ENCODE measurements at regions not wholly inside any gene's neighbourhood (a gene's known extent, or its start where the extent isn't known, plus 50 kb on each side); places are given as distances from the start of the nearest gene placed in this dataset.
"Not testable (repeated sequence)": the region's sequence is repeated elsewhere in the genome, so short reads cannot be mapped to it uniquely, and the experiment has no call there.

GRCh38 chr5:13201022-13201421 lies 743.5 kb downstream of the DNAH5 start:
- H3K4me1 ChIP-seq (ENCODE audit: control extremely low read depth in 1 of 4, control insufficient read depth in 4 of 4, insufficient read depth in 4 of 4, low read length in 3 of 4), result no peaks in the 10 kb centered on the region
- no peak overlapping the region for H3K27ac ChIP-seq (ENCODE audit: insufficient read depth in 1 of 2, low read depth in 1 of 2, low read length in 2 of 2, poor library complexity in 1 of 2, severe bottlenecking in 2 of 2)
- WGBS (ENCODE audit: insufficient coverage), result no CpG with 5 or more reads among the region's 6 CpGs
- no peaks in the 10 kb centered on the region for H3K27me3 ChIP-seq (replicated peaks in 2 of 5; ENCODE audit: control insufficient read depth in 4 of 5, insufficient read depth in 5 of 5, low read length in 4 of 5)
- POLR2A ChIA-PET, result no interaction called here
- CTCF ChIA-PET, result no interaction called here
- H3K9me3 ChIP-seq (ENCODE audit: control extremely low read depth in 1 of 5, control insufficient read depth in 4 of 5, insufficient read depth in 2 of 5, low read depth in 1 of 5, low read length in 4 of 5), result peaks cover 0 to 6% (median 0%) of the 10 kb centered on the region in 5 experiments
- H3K36me3 ChIP-seq (ENCODE audit: control insufficient read depth in 4 of 4, insufficient read depth in 4 of 4, low read length in 3 of 4), result no peaks in the 10 kb centered on the region
- no peak overlapping the region for H3K4me3 ChIP-seq (ENCODE audit: control insufficient read depth in 1 of 7, extremely low read depth in 1 of 7, insufficient read depth in 4 of 7, low read depth in 2 of 7, low read length in 6 of 7)
- DNase-seq, result no peak

GRCh38 chr5:13198226-13198625 lies 746.3 kb downstream of the DNAH5 start:
- CTCF ChIA-PET; H3K27ac ChIP-seq (ENCODE audit: insufficient read depth in 1 of 2, low read depth in 1 of 2, low read length in 2 of 2, poor library complexity in 1 of 2, severe bottlenecking in 2 of 2); DNase-seq; H3K27me3 ChIP-seq (replicated peaks in 2 of 5; ENCODE audit: control insufficient read depth in 4 of 5, insufficient read depth in 5 of 5, low read length in 4 of 5); H3K36me3 ChIP-seq (ENCODE audit: control insufficient read depth in 4 of 4, insufficient read depth in 4 of 4, low read length in 3 of 4); H3K4me1 ChIP-seq (ENCODE audit: control extremely low read depth in 1 of 4, control insufficient read depth in 4 of 4, insufficient read depth in 4 of 4, low read length in 3 of 4); H3K4me3 ChIP-seq (ENCODE audit: control insufficient read depth in 1 of 7, extremely low read depth in 1 of 7, insufficient read depth in 4 of 7, low read depth in 2 of 7, low read length in 6 of 7); H3K9me3 ChIP-seq (ENCODE audit: control extremely low read depth in 1 of 5, control insufficient read depth in 4 of 5, insufficient read depth in 2 of 5, low read depth in 1 of 5, low read length in 4 of 5); POLR2A ChIA-PET: not testable (repeated sequence)
- 100% methylated on average over 2 of the region's 2 CpGs for WGBS (ENCODE audit: insufficient coverage)

GRCh38 chr5:13189532-13189931 lies 755.0 kb downstream of the DNAH5 start:
- H3K36me3 ChIP-seq (ENCODE audit: control insufficient read depth in 4 of 4, insufficient read depth in 4 of 4, low read length in 3 of 4), result no peaks in the 10 kb centered on the region
- H3K4me3 ChIP-seq (ENCODE audit: control insufficient read depth in 1 of 7, extremely low read depth in 1 of 7, insufficient read depth in 4 of 7, low read depth in 2 of 7, low read length in 6 of 7), result no peak overlapping the region
- POLR2A ChIA-PET, result no interaction called here
- H3K9me3 ChIP-seq (ENCODE audit: control extremely low read depth in 1 of 5, control insufficient read depth in 4 of 5, insufficient read depth in 2 of 5, low read depth in 1 of 5, low read length in 4 of 5), result no peaks in the 10 kb centered on the region
- WGBS (ENCODE audit: insufficient coverage), result 84% methylated on average over 4 of the region's 4 CpGs
- H3K4me1 ChIP-seq (ENCODE audit: control extremely low read depth in 1 of 4, control insufficient read depth in 4 of 4, insufficient read depth in 4 of 4, low read length in 3 of 4), result peaks cover 0 to 10% (median 7%) of the 10 kb centered on the region in 4 experiments
- H3K27me3 ChIP-seq (replicated peaks in 2 of 5; ENCODE audit: control insufficient read depth in 4 of 5, insufficient read depth in 5 of 5, low read length in 4 of 5), result no peaks in the 10 kb centered on the region
- no peak for DNase-seq
- no peak overlapping the region for H3K27ac ChIP-seq (ENCODE audit: insufficient read depth in 1 of 2, low read depth in 1 of 2, low read length in 2 of 2, poor library complexity in 1 of 2, severe bottlenecking in 2 of 2)
- CTCF ChIA-PET, result no interaction called here

- no peaks in the 10 kb centered on the region for H3K36me3 ChIP-seq (ENCODE audit: control insufficient read depth in 4 of 4, insufficient read depth in 4 of 4, low read length in 3 of 4)
- CTCF ChIA-PET, result no interaction called here
- H3K4me3 ChIP-seq (ENCODE audit: control insufficient read depth in 1 of 7, extremely low read depth in 1 of 7, insufficient read depth in 4 of 7, low read depth in 2 of 7, low read length in 6 of 7), result no peak overlapping the region
- no peaks in the 10 kb centered on the region for H3K9me3 ChIP-seq (ENCODE audit: control extremely low read depth in 1 of 5, control insufficient read depth in 4 of 5, insufficient read depth in 2 of 5, low read depth in 1 of 5, low read length in 4 of 5)
- H3K27me3 ChIP-seq (replicated peaks in 2 of 5; ENCODE audit: control insufficient read depth in 4 of 5, insufficient read depth in 5 of 5, low read length in 4 of 5), result no peaks in the 10 kb centered on the region
- POLR2A ChIA-PET, result no interaction called here
- H3K4me1 ChIP-seq (ENCODE audit: control extremely low read depth in 1 of 4, control insufficient read depth in 4 of 4, insufficient read depth in 4 of 4, low read length in 3 of 4), result peaks cover 0 to 10% (median 7%) of the 10 kb centered on the region in 4 experiments
- DNase-seq, result no peak
- H3K27ac ChIP-seq (ENCODE audit: insufficient read depth in 1 of 2, low read depth in 1 of 2, low read length in 2 of 2, poor library complexity in 1 of 2, severe bottlenecking in 2 of 2), result no peak overlapping the region
These were observed 756.1 kb downstream of the DNAH5 start for GRCh38 chr5:13188371-13188770.

GRCh38 chr5:13187186-13187585 lies 757.3 kb downstream of the DNAH5 start:
- H3K27ac ChIP-seq (ENCODE audit: insufficient read depth in 1 of 2, low read depth in 1 of 2, low read length in 2 of 2, poor library complexity in 1 of 2, severe bottlenecking in 2 of 2), result no peak overlapping the region
- 97% methylated on average over 5 of the region's 5 CpGs for WGBS (ENCODE audit: insufficient coverage)
- H3K36me3 ChIP-seq (ENCODE audit: control insufficient read depth in 4 of 4, insufficient read depth in 4 of 4, low read length in 3 of 4), result no peaks in the 10 kb centered on the region
- ChIA-PET POLR2A (no interaction called here), CTCF (no interaction called here)
- no peak overlapping the region for H3K4me3 ChIP-seq (ENCODE audit: control insufficient read depth in 1 of 7, extremely low read depth in 1 of 7, insufficient read depth in 4 of 7, low read depth in 2 of 7, low read length in 6 of 7)
- peaks cover 0 to 10% (median 7%) of the 10 kb centered on the region in 4 experiments for H3K4me1 ChIP-seq (ENCODE audit: control extremely low read depth in 1 of 4, control insufficient read depth in 4 of 4, insufficient read depth in 4 of 4, low read length in 3 of 4)
- no peaks in the 10 kb centered on the region for H3K27me3 ChIP-seq (replicated peaks in 2 of 5; ENCODE audit: control insufficient read depth in 4 of 5, insufficient read depth in 5 of 5, low read length in 4 of 5)
- no peak for DNase-seq
- H3K9me3 ChIP-seq (ENCODE audit: control extremely low read depth in 1 of 5, control insufficient read depth in 4 of 5, insufficient read depth in 2 of 5, low read depth in 1 of 5, low read length in 4 of 5), result no peaks in the 10 kb centered on the region

- CTCF ChIA-PET, result no interaction called here
- Histone ChIP-seq H3K27ac (ENCODE audit: insufficient read depth in 1 of 2, low read depth in 1 of 2, low read length in 2 of 2, poor library complexity in 1 of 2, severe bottlenecking in 2 of 2) (no peak overlapping the region), H3K27me3 (replicated peaks in 2 of 5; ENCODE audit: control insufficient read depth in 4 of 5, insufficient read depth in 5 of 5, low read length in 4 of 5) (no peaks in the 10 kb centered on the region), H3K36me3 (ENCODE audit: control insufficient read depth in 4 of 4, insufficient read depth in 4 of 4, low read length in 3 of 4) (no peaks in the 10 kb centered on the region), H3K4me1 (ENCODE audit: control extremely low read depth in 1 of 4, control insufficient read depth in 4 of 4, insufficient read depth in 4 of 4, low read length in 3 of 4) (peaks cover 0 to 10% (median 7%) of the 10 kb centered on the region in 4 experiments), H3K9me3 (ENCODE audit: control extremely low read depth in 1 of 5, control insufficient read depth in 4 of 5, insufficient read depth in 2 of 5, low read depth in 1 of 5, low read length in 4 of 5) (no peaks in the 10 kb centered on the region), H3K4me3 (ENCODE audit: control insufficient read depth in 1 of 7, extremely low read depth in 1 of 7, insufficient read depth in 4 of 7, low read depth in 2 of 7, low read length in 6 of 7) (peak overlapping the region in 2 of 7 experiments; percentile 40 to 50)
- POLR2A ChIA-PET, result no interaction called here
- DNase-seq, result peak; percentile 22 to 77 (median 64)
- no CpG with 5 or more reads among the region's 1 CpG for WGBS (ENCODE audit: insufficient coverage)
These were observed 758.3 kb downstream of the DNAH5 start for GRCh38 chr5:13186177-13186576.

GRCh38 chr5:13179407-13180087 lies 764.9 kb downstream of the DNAH5 start:
- DNase-seq, result no peak
- Histone ChIP-seq H3K4me1 (ENCODE audit: control extremely low read depth in 1 of 4, control insufficient read depth in 4 of 4, insufficient read depth in 4 of 4, low read length in 3 of 4) (no peaks in the 10 kb centered on the region), H3K27me3 (replicated peaks in 2 of 5; ENCODE audit: control insufficient read depth in 4 of 5, insufficient read depth in 5 of 5, low read length in 4 of 5) (no peaks in the 10 kb centered on the region), H3K36me3 (ENCODE audit: control insufficient read depth in 4 of 4, insufficient read depth in 4 of 4, low read length in 3 of 4) (no peaks in the 10 kb centered on the region), H3K9me3 (ENCODE audit: control extremely low read depth in 1 of 5, control insufficient read depth in 4 of 5, insufficient read depth in 2 of 5, low read depth in 1 of 5, low read length in 4 of 5) (no peaks in the 10 kb centered on the region), H3K4me3 (ENCODE audit: control insufficient read depth in 1 of 7, extremely low read depth in 1 of 7, insufficient read depth in 4 of 7, low read depth in 2 of 7, low read length in 6 of 7) (no peak overlapping the region), H3K27ac (ENCODE audit: insufficient read depth in 1 of 2, low read depth in 1 of 2, low read length in 2 of 2, poor library complexity in 1 of 2, severe bottlenecking in 2 of 2) (no peak overlapping the region)
- POLR2A ChIA-PET, result no interaction called here
- CTCF ChIA-PET, result no interaction called here
- no CpG with 5 or more reads among the region's 5 CpGs for WGBS (ENCODE audit: insufficient coverage)

Data from common myeloid progenitor, CD34-positive (primary cell).